Smooth muscle cell (in vitro differentiated cells): ENCODE measurements at regions not wholly inside any gene's neighbourhood (a gene's known extent, or its start where the extent isn't known, plus 50 kb on each side); places are given as distances from the start of the nearest gene placed in this dataset.

Source experiments
- DNase-seq: peaks from one replicate; lab custom pipeline; 2025; ENCODE audit not compliant: unreplicated experiment; lab: John Stamatoyannopoulos, UW
- H2AFZ ChIP-seq: fragments of 200-600 bp; sonication (generic); 2 replicates; pipeline ENCODE4 v1.6.0; 2016; ENCODE audit warnings: antibody characterized with exemption, low read depth, mild to moderate bottlenecking
- H3F3A ChIP-seq: fragments of 200-600 bp; sonication (generic); 2 replicates; pipeline ENCODE4 v1.6.0; 2017; ENCODE audit warnings: antibody characterized with exemption, low read depth
- H3K27ac ChIP-seq: fragments of 200-600 bp; sonication (generic); 2 replicates; pipeline ENCODE4 v1.5.1; 2016; ENCODE audit warnings: low read depth, mild to moderate bottlenecking
- H3K27me3 ChIP-seq: fragments of 200-600 bp; sonication (generic); 2 replicates; pipeline ENCODE4 v1.6.1; 2016; ENCODE audit warnings: low read depth, mild to moderate bottlenecking
- H3K36me3 ChIP-seq: fragments of 200-600 bp; sonication (generic); 2 replicates; pipeline ENCODE4 v1.5.1; 2016; ENCODE audit warnings: low read depth
- H3K4me1 ChIP-seq: fragments of 200-600 bp; sonication (generic); 2 replicates; pipeline ENCODE4 v1.5.1; 2016; ENCODE audit warnings: low read depth
- H3K4me2 ChIP-seq: fragments of 200-600 bp; sonication (generic); 2 replicates; pipeline ENCODE4 v1.6.0; 2016; ENCODE audit warnings: mild to moderate bottlenecking
- H3K4me3 ChIP-seq: fragments of 200-600 bp; sonication (generic); 2 replicates; pipeline ENCODE4 v1.5.1; 2016; ENCODE audit warnings: mild to moderate bottlenecking
- H3K79me2 ChIP-seq: fragments of 200-600 bp; sonication (generic); 2 replicates; pipeline ENCODE4 v1.6.0; 2016; ENCODE audit warnings: low read depth, mild to moderate bottlenecking
- H3K9ac ChIP-seq: fragments of 200-600 bp; sonication (generic); 2 replicates; pipeline ENCODE4 v1.6.0; 2016; ENCODE audit warnings: low read depth
- H3K9me3 ChIP-seq: fragments of 200-600 bp; sonication (generic); replicated peaks from 2 replicates; pipeline ENCODE4 v1.5.1; 2016; ENCODE audit warnings: low read depth
- H4K20me1 ChIP-seq: fragments of 200-600 bp; sonication (generic); 2 replicates; pipeline ENCODE4 v1.6.0; 2016; ENCODE audit warnings: low read depth
- WGBS: methylation state at CpG from one replicate; pipeline ENCODE4 v1.1.7; 2016; ENCODE audit warnings: low lambda C conversion rate; 5-methylcytosine and 5-hydroxymethylcytosine counted together
- TF ChIP-seq, protein P1 (sequence below): fragments of 200-600 bp; sonication (generic); IDR thresholded peaks from 2 replicates; pipeline ENCODE4 v1.5.1; 2017; ENCODE audit warnings: borderline replicate concordance, mild to moderate bottlenecking, antibody characterized with exemption; ENCODE audit not compliant: insufficient read depth, poor library complexity, severe bottlenecking

DNA sequence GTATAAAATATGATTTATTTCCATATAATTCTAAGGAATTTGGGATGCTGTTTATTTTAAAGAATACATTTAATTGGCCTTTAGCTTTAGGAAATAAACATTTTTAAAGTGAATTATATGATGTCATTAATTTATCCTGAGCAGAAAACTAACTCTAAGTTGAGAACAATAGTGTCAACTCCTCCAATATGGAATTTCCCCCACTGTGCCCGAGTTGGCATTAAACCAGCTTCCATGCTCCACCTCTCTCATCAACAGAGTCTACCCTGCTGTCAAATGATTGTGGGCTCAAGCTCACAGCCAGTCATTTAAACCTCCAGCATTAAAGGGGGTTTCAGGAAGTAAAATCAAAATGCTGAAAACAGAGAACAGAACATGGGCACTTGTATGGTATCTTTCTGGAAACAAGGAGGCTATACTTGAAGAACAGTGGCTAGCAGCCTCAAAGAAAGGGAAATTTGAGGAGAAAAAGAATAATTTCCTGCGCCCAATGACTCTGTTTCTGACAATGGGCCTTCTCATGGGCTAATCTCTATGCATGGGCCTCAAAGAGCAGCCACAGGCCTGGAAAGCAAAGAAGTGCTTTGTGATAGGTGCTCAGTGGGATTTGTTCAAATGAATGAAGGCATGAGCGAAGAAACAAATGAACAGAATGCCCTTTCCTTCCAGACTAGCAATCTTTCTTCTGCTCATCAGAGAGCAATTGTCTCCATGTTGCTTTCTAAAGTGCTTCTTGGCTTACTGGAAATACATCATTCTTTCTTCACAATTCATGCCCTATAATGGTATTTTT, 252.8 kb downstream of the MTX2 start:
- no peaks in the 10 kb centered on the region for H3F3A ChIP-seq
- 97% methylated on average over 3 of the region's 3 CpGs for WGBS

DNA sequence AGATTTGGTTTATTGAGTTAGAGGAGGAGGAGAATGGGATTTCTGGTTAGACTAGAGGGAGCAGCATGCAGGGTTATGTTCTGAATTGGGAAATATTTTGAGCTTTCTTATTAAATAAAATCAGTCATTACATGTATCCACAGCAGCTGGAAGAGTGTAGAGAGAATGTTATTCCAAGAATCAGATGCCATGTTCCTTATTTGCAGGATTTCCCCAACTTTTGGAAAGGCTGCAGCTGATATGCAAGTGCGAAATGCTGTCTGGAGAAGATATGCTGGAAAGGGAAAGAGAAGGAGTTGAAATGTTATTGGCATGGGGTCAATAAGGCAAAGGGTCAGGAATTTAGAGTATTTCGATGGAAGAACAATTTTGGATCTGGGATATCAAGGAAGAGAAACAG, 255.8 kb downstream of the MTX2 start:
- no peak overlapping the region for H3K4me2 ChIP-seq
- H3K27me3 ChIP-seq: peaks cover 39% of the 10 kb centered on the region
- H3K27ac ChIP-seq: no peak overlapping the region
- DNase-seq: no peak
- H3K9me3 ChIP-seq: no peaks in the 10 kb centered on the region
- H3K9ac ChIP-seq: no peak overlapping the region
- H3F3A ChIP-seq: no peaks in the 10 kb centered on the region
- WGBS: 81% methylated on average over 2 of the region's 2 CpGs
- no peaks in the 10 kb centered on the region for H3K36me3 ChIP-seq
- H2AFZ ChIP-seq: no peak overlapping the region
- TF ChIP-seq, protein P1, sequence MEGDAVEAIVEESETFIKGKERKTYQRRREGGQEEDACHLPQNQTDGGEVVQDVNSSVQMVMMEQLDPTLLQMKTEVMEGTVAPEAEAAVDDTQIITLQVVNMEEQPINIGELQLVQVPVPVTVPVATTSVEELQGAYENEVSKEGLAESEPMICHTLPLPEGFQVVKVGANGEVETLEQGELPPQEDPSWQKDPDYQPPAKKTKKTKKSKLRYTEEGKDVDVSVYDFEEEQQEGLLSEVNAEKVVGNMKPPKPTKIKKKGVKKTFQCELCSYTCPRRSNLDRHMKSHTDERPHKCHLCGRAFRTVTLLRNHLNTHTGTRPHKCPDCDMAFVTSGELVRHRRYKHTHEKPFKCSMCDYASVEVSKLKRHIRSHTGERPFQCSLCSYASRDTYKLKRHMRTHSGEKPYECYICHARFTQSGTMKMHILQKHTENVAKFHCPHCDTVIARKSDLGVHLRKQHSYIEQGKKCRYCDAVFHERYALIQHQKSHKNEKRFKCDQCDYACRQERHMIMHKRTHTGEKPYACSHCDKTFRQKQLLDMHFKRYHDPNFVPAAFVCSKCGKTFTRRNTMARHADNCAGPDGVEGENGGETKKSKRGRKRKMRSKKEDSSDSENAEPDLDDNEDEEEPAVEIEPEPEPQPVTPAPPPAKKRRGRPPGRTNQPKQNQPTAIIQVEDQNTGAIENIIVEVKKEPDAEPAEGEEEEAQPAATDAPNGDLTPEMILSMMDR: no peak
- no peaks in the 10 kb centered on the region for H3K4me1 ChIP-seq
- no peaks in the 10 kb centered on the region for H4K20me1 ChIP-seq
- H3K4me3 ChIP-seq: no peak overlapping the region
- H3K79me2 ChIP-seq: no peaks in the 10 kb centered on the region

More for the DNA sequence above, 252.8 kb downstream of the MTX2 start:
- no peak overlapping the region for H3K27ac ChIP-seq
- TF ChIP-seq, protein P1: no peak
- no peak overlapping the region for H2AFZ ChIP-seq
- no peaks in the 10 kb centered on the region for H3K36me3 ChIP-seq
- no peak for DNase-seq
- no peaks in the 10 kb centered on the region for H3K4me1 ChIP-seq
- no peak overlapping the region for H3K9ac ChIP-seq
- no peak overlapping the region for H3K4me2 ChIP-seq
- H3K27me3 ChIP-seq: peaks cover 13% of the 10 kb centered on the region
- H3K4me3 ChIP-seq: no peak overlapping the region
- H3K79me2 ChIP-seq: no peaks in the 10 kb centered on the region
- H3K9me3 ChIP-seq: no peaks in the 10 kb centered on the region
- H4K20me1 ChIP-seq: no peaks in the 10 kb centered on the region

DNA sequence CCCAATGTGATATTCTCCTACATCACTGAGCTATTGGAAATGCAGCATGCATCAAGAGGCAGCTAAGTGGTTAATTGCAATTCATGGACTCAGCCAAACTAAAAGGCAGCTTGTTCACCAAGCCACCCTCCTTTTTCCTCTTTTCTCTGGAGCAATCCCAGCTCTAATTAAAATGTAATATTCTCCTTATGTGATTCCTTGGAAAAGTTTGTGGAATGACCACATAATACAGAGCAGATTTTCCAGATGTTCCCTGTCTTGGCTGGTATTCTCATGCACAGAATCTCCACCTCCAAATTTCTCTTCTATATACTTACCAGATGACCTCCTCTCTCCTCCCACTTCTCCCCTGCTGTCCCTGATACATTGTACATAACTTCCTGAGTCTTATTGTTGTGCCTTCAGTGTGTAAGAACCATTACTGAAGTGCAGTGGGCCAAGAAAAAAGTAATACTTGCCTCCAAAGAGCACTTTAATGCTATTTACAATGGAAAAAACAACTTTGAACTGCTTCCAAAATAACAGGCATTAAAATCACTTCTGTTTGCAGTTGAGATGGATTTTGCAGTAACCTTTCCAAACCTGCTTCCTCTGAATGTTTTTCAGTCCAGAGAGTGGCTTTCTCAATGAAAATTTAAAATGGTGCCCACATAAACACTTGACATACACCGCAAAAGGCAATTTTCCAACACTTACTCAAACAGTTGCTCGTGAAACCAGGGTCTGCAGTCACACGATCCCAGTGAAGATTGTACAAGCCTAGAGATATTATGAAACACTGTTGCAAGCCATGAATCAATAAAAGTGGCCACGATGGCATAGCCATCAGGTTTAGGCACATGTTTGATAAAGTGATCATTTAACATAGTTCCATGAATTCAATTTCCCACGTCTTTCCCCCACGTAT, 258.0 kb downstream of the MTX2 start:
- DNase-seq: no peak
- Histone ChIP-seq H3K4me2 (no peak overlapping the region), H3K4me3 (no peak overlapping the region), H3K36me3 (no peaks in the 10 kb centered on the region), H3K9ac (no peak overlapping the region), H3K27me3 (peaks cover 39% of the 10 kb centered on the region), H3K9me3 (no peaks in the 10 kb centered on the region), H3K27ac (no peak overlapping the region), H4K20me1 (no peaks in the 10 kb centered on the region), H2AFZ (no peak overlapping the region), H3K4me1 (no peaks in the 10 kb centered on the region), H3F3A (no peaks in the 10 kb centered on the region), H3K79me2 (no peaks in the 10 kb centered on the region)
- TF ChIP-seq, protein P1: no peak
- 78% methylated on average over 6 of the region's 6 CpGs for WGBS
